Endothelial cell of umbilical vein (primary cell): ENCODE measurements at regions not wholly inside any gene's neighbourhood (a gene's known extent, or its start where the extent isn't known, plus 50 kb on each side); places are given as distances from the start of the nearest gene placed in this dataset.

ENCODE experiments used
- BruUV-seq: library from RNA; stranded (reverse); fragments of 400-500 nt; replicated peaks from 2 replicates; lab custom pipeline; 2021; lab: Mats Ljungman, UMichigan
- CTCF ChIA-PET: fragments of 300-600, 350-600 bp; sonication (Branson Sonifier 250); formaldehyde crosslinking; loops from one replicate; lab custom pipeline; 2021; ENCODE audit warnings: antibody characterized with exemption, inconsistent platforms; lab: Charles Lee
- POLR2A ChIA-PET: fragments of 300-600, 350-600 bp; sonication (Branson Sonifier 250); formaldehyde crosslinking; loops from one replicate; lab custom pipeline; 2021; ENCODE audit warnings: antibody characterized with exemption, inconsistent platforms; lab: Charles Lee
- DNase-seq: peaks from one replicate; pipeline ENCODE4 v3.0.0-alpha.2; 2011; ENCODE audit warnings: low read depth, low spot score
- FAIRE-seq: peaks from 2 replicates; lab custom pipeline; 2011; peaks lifted over from hg19 to GRCh38; lab: Jason Lieb, UNC
- H2AFZ ChIP-seq: 2 replicates; pipeline ENCODE4 v1.6.0; 2012; ENCODE audit warnings: low read depth, low read length, control low read depth, inconsistent platforms
- H3K27ac ChIP-seq: 2 replicates; pipeline ENCODE4 v1.5.1; 2011; ENCODE audit warnings: low read depth, mild to moderate bottlenecking, control low read depth, low read length, moderate library complexity; ENCODE audit not compliant: insufficient read depth
- H3K27me3 ChIP-seq, 2 experiments: 2 replicates each; pipeline versions ENCODE4 v1.6.0 to v1.6.1; 2011; ENCODE audit warnings: low read length in 2 of 2, mixed read lengths in 1 of 2; ENCODE audit not compliant: control insufficient read depth in 2 of 2, insufficient read depth in 2 of 2
- H3K36me3 ChIP-seq, 2 experiments: 2 replicates in 1 of 2; 3 replicates in 1 of 2; pipeline ENCODE4 v1.5.1; 2011; ENCODE audit warnings: low read length in 2 of 2, mild to moderate bottlenecking in 1 of 2, moderate library complexity in 1 of 2; ENCODE audit not compliant: control insufficient read depth in 2 of 2, insufficient read depth in 2 of 2; ENCODE audit errors: extremely low read depth in 1 of 2
- H3K4me1 ChIP-seq: 3 replicates; pipeline ENCODE4 v1.5.1; 2011; ENCODE audit warnings: mild to moderate bottlenecking, low read length; ENCODE audit not compliant: control insufficient read depth, insufficient read depth; ENCODE audit errors: extremely low read depth
- H3K4me2 ChIP-seq: 2 replicates; pipeline ENCODE4 v1.6.1; 2011; ENCODE audit warnings: low read length, control low read depth, mixed read lengths; ENCODE audit not compliant: insufficient read depth
- H3K4me3 ChIP-seq, 3 experiments: fragments of 200-600 bp in 1 of 3; sonication (generic), shearing (Covaris generic) in 1 of 3; replicated peaks in 1 of 3; 2 replicates each; pipeline ENCODE4 v1.5.1; 2011 to 2016; ENCODE audit warnings: control low read depth in 3 of 3, low read length in 3 of 3, mild to moderate bottlenecking in 2 of 3, inconsistent platforms in 1 of 3, low read depth in 1 of 3, moderate library complexity in 1 of 3; ENCODE audit not compliant: insufficient read depth in 1 of 3
- H3K79me2 ChIP-seq: 2 replicates; pipeline ENCODE4 v1.6.0; 2012; ENCODE audit warnings: low read length, inconsistent platforms; ENCODE audit not compliant: control insufficient read depth, insufficient read depth
- H3K9ac ChIP-seq: replicated peaks from 2 replicates; pipeline ENCODE3; 2011; ENCODE audit warnings: low read length, control low read depth; ENCODE audit not compliant: insufficient read depth; ENCODE audit errors: extremely low read depth
- H3K9me1 ChIP-seq: replicated peaks from 3 replicates; pipeline ENCODE4 v1.6.0; 2011; ENCODE audit warnings: mild to moderate bottlenecking, low read length; ENCODE audit not compliant: control insufficient read depth, insufficient read depth; ENCODE audit errors: extremely low read depth
- H3K9me3 ChIP-seq: replicated peaks from 2 replicates; pipeline ENCODE4 v1.5.1; 2012; ENCODE audit warnings: low read length, inconsistent platforms; ENCODE audit not compliant: control insufficient read depth, insufficient read depth
- H4K20me1 ChIP-seq: replicated peaks from 2 replicates; pipeline ENCODE3; 2011; ENCODE audit warnings: mild to moderate bottlenecking, low read length; ENCODE audit not compliant: control insufficient read depth, insufficient read depth; ENCODE audit errors: extremely low read depth
- CTCF ChIP-seq, 2 donors: IDR thresholded peaks; 1 replicate in 1 of 2; 2 replicates in 1 of 2; pipeline ENCODE4 v1.5.1; 2011; ENCODE audit warnings: low read length in 2 of 2, mild to moderate bottlenecking in 2 of 2, moderate library complexity in 2 of 2, control low read depth in 1 of 2, inconsistent platforms in 1 of 2, low read depth in 1 of 2; ENCODE audit not compliant: insufficient read depth in 1 of 2; ENCODE audit errors: extremely low read depth in 1 of 2
- EZH2 ChIP-seq: IDR thresholded peaks from 2 replicates; pipeline ENCODE4 v1.6.1; 2012; ENCODE audit warnings: borderline replicate concordance, low read depth, mild to moderate bottlenecking, moderate library complexity, low read length, inconsistent platforms; ENCODE audit not compliant: severe bottlenecking
- FOS ChIP-seq: IDR thresholded peaks from 2 replicates; pipeline ENCODE4 v1.6.1; 2011; ENCODE audit warnings: mild to moderate bottlenecking, low read length, moderate library complexity, borderline replicate concordance; ENCODE audit not compliant: insufficient read depth
- GATA2 ChIP-seq: IDR thresholded peaks from 2 replicates; pipeline ENCODE4 v1.7.0; 2011; ENCODE audit warnings: low read depth, mild to moderate bottlenecking, moderate library complexity, mixed read lengths, low read length; ENCODE audit not compliant: insufficient read length, insufficient read depth
- JUN ChIP-seq: IDR thresholded peaks from 2 replicates; pipeline ENCODE4 v1.6.1; 2011; ENCODE audit warnings: borderline replicate concordance, low read depth; ENCODE audit not compliant: insufficient read length, insufficient read depth
- MAX ChIP-seq: IDR thresholded peaks from 2 replicates; pipeline ENCODE4 v1.6.1; 2011; ENCODE audit not compliant: insufficient read depth, insufficient read length
- MYC ChIP-seq: IDR thresholded peaks from one replicate; pipeline ENCODE4 v1.6.1; 2011; ENCODE audit warnings: mild to moderate bottlenecking, low read depth, low read length
- POLR2A ChIP-seq: IDR thresholded peaks from 2 replicates; pipeline ENCODE4 v1.6.1; 2012; ENCODE audit warnings: low read depth, mild to moderate bottlenecking, control low read depth, low read length
- POLR2AphosphoS5 ChIP-seq: IDR thresholded peaks from 2 replicates; pipeline ENCODE4 v1.6.1; 2012; ENCODE audit warnings: low read depth, mild to moderate bottlenecking, control low read depth, low read length, moderate library complexity; ENCODE audit not compliant: insufficient read depth
- dilution Hi-C: fragments of 300-500 bp; cut with MboI; formaldehyde crosslinking; loops from one replicate; pipeline ENCODE4 v1.15.0; 2019; ENCODE audit warnings: low sequenced_read_pairs; ENCODE audit not compliant: extremely low pct_ligation_motif_present
- intact Hi-C: fragments of 100-400 bp; cut with micrococcal nuclease; formaldehyde crosslinking; loops from one replicate; pipeline ENCODE4 v1.10.0; 2022

- H3K9me1 ChIP-seq: no peaks in the 10 kb centered on the region
- no peak overlapping the region for H3K4me3 ChIP-seq
- no peak overlapping the region for H3K27ac ChIP-seq
- TF ChIP-seq FOS (no peak), JUN (no peak), EZH2 (no peak), MYC (no peak), POLR2A (no peak), MAX (no peak), CTCF (IDR thresholded peaks at IDR 0.05; ENCODE audit: extremely low read depth in 1 of 2, insufficient read depth in 1 of 2, low read depth in 1 of 2, low read length in 2 of 2) (no peak), POLR2AphosphoS5 (no peak), GATA2 (no peak)
- no peaks in the 10 kb centered on the region for H3K9me3 ChIP-seq
- no peak overlapping the region for H3K9ac ChIP-seq
- no peak for FAIRE-seq
- no peak overlapping the region for H2AFZ ChIP-seq
- intact Hi-C loops: no loop called here
- dilution Hi-C loops: no loop called here
- no peaks in the 10 kb centered on the region for H3K79me2 ChIP-seq
- BruUV-seq: no TSS peak
- CTCF ChIA-PET: no interaction called here
- no peak overlapping the region for H3K4me2 ChIP-seq
- H3K36me3 ChIP-seq: no peaks in the 10 kb centered on the region
- peaks cover under 1% of the 10 kb centered on the region for H3K4me1 ChIP-seq
- H3K27me3 ChIP-seq: peaks cover 12 to 19% of the 10 kb centered on the region in 2 experiments
- POLR2A ChIA-PET: no interaction called here
- no peak for DNase-seq
- H4K20me1 ChIP-seq: no peaks in the 10 kb centered on the region
Measured at GRCh38 chr6:26306232-26306631, 58.8 kb upstream of the BTN3A2 start.
